GM23338 (cell line): ENCODE measurements at regions not wholly inside any gene's neighbourhood (a gene's known extent, or its start where the extent isn't known, plus 50 kb on each side); places are given as distances from the start of the nearest gene placed in this dataset.

Experiments used
- EZH2phosphoT487 ChIP-seq: fragments of 200-600 bp; sonication (generic); IDR thresholded peaks from one replicate; pipeline ENCODE4 v1.8.1; 2018; ENCODE audit warnings: antibody characterized with exemption; ENCODE audit not compliant: unreplicated experiment
- JUNB ChIP-seq: IDR thresholded peaks from one replicate; pipeline ENCODE4 v1.6.1; 2016; ENCODE audit warnings: antibody characterized with exemption; ENCODE audit not compliant: unreplicated experiment
- POLR2AphosphoS5 ChIP-seq: IDR thresholded peaks from 2 replicates; pipeline ENCODE4 v1.6.1; 2016; ENCODE audit warnings: antibody characterized with exemption, low read depth
- ZNF331 ChIP-seq: fragments of 250-450 bp; sonication (Bioruptor Pico); IDR thresholded peaks from 2 replicates; pipeline ENCODE4 v1.5.0; 2020; ENCODE audit warnings: low read depth, mild to moderate bottlenecking, moderate library complexity
- TF ChIP-seq, protein P1 (sequence below): IDR thresholded peaks from one replicate; pipeline ENCODE4 v1.6.1; 2018; ENCODE audit warnings: antibody characterized with exemption; ENCODE audit not compliant: unreplicated experiment
- TF ChIP-seq, protein P2 (sequence below), 2 experiments: fragments of 200-600 bp in 1 of 2; sonication (generic) in 1 of 2; conservative IDR thresholded peaks; 2 replicates each; pipeline versions ENCODE4 v1.5.1 to v1.6.1; 2016 to 2017; ENCODE audit warnings: antibody characterized with exemption in 2 of 2, low read depth in 2 of 2, mild to moderate bottlenecking in 2 of 2, moderate library complexity in 1 of 2
- TF ChIP-seq, protein P3 (sequence below): IDR thresholded peaks from 2 replicates; pipeline ENCODE4 v1.6.1; 2016; ENCODE audit warnings: antibody characterized with exemption

DNA sequence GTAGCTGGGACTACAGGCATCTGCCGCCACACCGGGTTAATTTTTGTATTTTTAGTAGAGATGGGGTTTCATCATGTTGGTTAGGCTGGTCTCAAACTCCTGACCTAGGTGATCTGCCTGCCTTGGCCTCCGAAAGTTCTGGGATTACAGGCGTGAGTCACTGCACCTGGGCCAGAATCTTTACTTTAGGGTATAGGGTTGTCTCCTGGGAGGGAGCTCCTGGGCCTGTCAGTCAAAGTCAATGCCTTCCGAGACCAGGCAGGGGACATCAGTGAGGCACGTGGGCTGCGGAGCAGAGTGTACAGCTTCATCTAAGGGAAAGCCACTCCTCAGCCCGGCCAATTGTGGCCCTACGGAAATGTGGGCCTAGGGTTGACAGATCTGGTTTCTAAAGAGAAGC is 108.6 kb downstream of the FGF18 start:
- TF ChIP-seq POLR2AphosphoS5 (no peak), JUNB (no peak), EZH2phosphoT487 (no peak), ZNF331 (CRISPR knock-in tag) (no peak)
- TF ChIP-seq, protein P1, sequence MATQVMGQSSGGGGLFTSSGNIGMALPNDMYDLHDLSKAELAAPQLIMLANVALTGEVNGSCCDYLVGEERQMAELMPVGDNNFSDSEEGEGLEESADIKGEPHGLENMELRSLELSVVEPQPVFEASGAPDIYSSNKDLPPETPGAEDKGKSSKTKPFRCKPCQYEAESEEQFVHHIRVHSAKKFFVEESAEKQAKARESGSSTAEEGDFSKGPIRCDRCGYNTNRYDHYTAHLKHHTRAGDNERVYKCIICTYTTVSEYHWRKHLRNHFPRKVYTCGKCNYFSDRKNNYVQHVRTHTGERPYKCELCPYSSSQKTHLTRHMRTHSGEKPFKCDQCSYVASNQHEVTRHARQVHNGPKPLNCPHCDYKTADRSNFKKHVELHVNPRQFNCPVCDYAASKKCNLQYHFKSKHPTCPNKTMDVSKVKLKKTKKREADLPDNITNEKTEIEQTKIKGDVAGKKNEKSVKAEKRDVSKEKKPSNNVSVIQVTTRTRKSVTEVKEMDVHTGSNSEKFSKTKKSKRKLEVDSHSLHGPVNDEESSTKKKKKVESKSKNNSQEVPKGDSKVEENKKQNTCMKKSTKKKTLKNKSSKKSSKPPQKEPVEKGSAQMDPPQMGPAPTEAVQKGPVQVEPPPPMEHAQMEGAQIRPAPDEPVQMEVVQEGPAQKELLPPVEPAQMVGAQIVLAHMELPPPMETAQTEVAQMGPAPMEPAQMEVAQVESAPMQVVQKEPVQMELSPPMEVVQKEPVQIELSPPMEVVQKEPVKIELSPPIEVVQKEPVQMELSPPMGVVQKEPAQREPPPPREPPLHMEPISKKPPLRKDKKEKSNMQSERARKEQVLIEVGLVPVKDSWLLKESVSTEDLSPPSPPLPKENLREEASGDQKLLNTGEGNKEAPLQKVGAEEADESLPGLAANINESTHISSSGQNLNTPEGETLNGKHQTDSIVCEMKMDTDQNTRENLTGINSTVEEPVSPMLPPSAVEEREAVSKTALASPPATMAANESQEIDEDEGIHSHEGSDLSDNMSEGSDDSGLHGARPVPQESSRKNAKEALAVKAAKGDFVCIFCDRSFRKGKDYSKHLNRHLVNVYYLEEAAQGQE = no peak
- TF ChIP-seq, protein P2, sequence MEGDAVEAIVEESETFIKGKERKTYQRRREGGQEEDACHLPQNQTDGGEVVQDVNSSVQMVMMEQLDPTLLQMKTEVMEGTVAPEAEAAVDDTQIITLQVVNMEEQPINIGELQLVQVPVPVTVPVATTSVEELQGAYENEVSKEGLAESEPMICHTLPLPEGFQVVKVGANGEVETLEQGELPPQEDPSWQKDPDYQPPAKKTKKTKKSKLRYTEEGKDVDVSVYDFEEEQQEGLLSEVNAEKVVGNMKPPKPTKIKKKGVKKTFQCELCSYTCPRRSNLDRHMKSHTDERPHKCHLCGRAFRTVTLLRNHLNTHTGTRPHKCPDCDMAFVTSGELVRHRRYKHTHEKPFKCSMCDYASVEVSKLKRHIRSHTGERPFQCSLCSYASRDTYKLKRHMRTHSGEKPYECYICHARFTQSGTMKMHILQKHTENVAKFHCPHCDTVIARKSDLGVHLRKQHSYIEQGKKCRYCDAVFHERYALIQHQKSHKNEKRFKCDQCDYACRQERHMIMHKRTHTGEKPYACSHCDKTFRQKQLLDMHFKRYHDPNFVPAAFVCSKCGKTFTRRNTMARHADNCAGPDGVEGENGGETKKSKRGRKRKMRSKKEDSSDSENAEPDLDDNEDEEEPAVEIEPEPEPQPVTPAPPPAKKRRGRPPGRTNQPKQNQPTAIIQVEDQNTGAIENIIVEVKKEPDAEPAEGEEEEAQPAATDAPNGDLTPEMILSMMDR (conservative IDR thresholded peaks at IDR 0.05; ENCODE audit: low read depth in 2 of 2) = no peak
- TF ChIP-seq, protein P3, sequence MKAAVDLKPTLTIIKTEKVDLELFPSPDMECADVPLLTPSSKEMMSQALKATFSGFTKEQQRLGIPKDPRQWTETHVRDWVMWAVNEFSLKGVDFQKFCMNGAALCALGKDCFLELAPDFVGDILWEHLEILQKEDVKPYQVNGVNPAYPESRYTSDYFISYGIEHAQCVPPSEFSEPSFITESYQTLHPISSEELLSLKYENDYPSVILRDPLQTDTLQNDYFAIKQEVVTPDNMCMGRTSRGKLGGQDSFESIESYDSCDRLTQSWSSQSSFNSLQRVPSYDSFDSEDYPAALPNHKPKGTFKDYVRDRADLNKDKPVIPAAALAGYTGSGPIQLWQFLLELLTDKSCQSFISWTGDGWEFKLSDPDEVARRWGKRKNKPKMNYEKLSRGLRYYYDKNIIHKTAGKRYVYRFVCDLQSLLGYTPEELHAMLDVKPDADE = no peak
